ENCODE measurements at regions not wholly inside any gene's neighbourhood (a gene's known extent, or its start where the extent isn't known, plus 50 kb on each side); places are given as distances from the start of the nearest gene placed in this dataset.

GRCh38 chr2:175435012-175435411 lies 253.5 kb upstream of the ATP5MC3 start:
- H3K27me3 ChIP-seq, result no peaks in the 10 kb centered on the region
- no peak overlapping the region for H3K27ac ChIP-seq (replicated peaks in 1 of 4)
- no peaks in the 10 kb centered on the region for H3K36me3 ChIP-seq
- intact Hi-C loops (cut with DNase I), result no loop called here
- H3K9me3 ChIP-seq, result peaks cover 0 to 2% (median 0%) of the 10 kb centered on the region in 4 donors
- H3K4me1 ChIP-seq, result no peaks in the 10 kb centered on the region
- WGBS, result 65% methylated on average over 1 of the region's 1 CpG
- DNase-seq (ENCODE audit: extremely low spot score), result no peak
- no peak overlapping the region for H3K4me3 ChIP-seq
- TF ChIP-seq, protein P1, sequence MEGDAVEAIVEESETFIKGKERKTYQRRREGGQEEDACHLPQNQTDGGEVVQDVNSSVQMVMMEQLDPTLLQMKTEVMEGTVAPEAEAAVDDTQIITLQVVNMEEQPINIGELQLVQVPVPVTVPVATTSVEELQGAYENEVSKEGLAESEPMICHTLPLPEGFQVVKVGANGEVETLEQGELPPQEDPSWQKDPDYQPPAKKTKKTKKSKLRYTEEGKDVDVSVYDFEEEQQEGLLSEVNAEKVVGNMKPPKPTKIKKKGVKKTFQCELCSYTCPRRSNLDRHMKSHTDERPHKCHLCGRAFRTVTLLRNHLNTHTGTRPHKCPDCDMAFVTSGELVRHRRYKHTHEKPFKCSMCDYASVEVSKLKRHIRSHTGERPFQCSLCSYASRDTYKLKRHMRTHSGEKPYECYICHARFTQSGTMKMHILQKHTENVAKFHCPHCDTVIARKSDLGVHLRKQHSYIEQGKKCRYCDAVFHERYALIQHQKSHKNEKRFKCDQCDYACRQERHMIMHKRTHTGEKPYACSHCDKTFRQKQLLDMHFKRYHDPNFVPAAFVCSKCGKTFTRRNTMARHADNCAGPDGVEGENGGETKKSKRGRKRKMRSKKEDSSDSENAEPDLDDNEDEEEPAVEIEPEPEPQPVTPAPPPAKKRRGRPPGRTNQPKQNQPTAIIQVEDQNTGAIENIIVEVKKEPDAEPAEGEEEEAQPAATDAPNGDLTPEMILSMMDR (IDR thresholded peaks at IDR 0.05), result no peak
- TF ChIP-seq POLR2AphosphoS5 (IDR thresholded peaks at IDR 0.05) (no peak), POLR2A (IDR thresholded peaks at IDR 0.05; ENCODE audit: low read depth) (no peak), EP300 (IDR thresholded peaks at IDR 0.05) (no peak)

DNA sequence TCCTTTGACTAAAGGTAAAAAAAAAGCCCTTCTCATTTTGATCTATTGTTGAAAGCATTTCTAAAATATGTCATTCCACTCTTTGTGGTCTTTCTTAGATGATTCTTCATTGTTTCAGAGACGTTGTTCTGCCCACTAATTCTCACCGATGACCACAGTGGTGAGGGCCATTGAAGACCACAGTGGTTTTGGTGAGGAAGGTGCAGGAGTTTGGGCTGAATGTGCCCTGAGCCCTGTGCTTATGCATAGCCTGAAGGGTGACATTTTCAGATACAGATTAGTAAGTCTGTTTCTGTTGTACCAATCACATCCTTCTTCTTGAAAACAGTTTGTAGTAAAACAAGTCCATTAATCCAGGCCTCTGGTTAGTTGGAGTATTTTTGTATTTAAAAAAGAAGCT lies 251.3 kb upstream of the ATP5MC3 start:
- Histone ChIP-seq H3K9me3 (peaks cover 0 to 19% (median 4%) of the 10 kb centered on the region in 4 donors), H3K4me1 (no peaks in the 10 kb centered on the region), H3K27me3 (no peaks in the 10 kb centered on the region), H3K27ac (replicated peaks in 1 of 4) (no peak overlapping the region), H3K36me3 (no peaks in the 10 kb centered on the region), H3K4me3 (no peak overlapping the region)
- no peak for DNase-seq (ENCODE audit: extremely low spot score)
- WGBS, result 81% methylated on average over 2 of the region's 2 CpGs
- intact Hi-C loops (cut with DNase I), result no loop called here
- TF ChIP-seq POLR2AphosphoS5 (IDR thresholded peaks at IDR 0.05) (no peak), EP300 (IDR thresholded peaks at IDR 0.05) (no peak), POLR2A (IDR thresholded peaks at IDR 0.05; ENCODE audit: low read depth) (no peak)
- TF ChIP-seq, protein P1 (IDR thresholded peaks at IDR 0.05), result no peak

GRCh38 chr2:175432021-175432420 lies 250.5 kb upstream of the ATP5MC3 start:
- no peaks in the 10 kb centered on the region for H3K4me1 ChIP-seq
- H3K36me3 ChIP-seq, result no peaks in the 10 kb centered on the region
- 75% methylated on average over 5 of the region's 5 CpGs for WGBS
- no peak for DNase-seq (ENCODE audit: extremely low spot score)
- H3K9me3 ChIP-seq, result peaks cover 0 to 19% (median 4%) of the 10 kb centered on the region in 4 donors
- no peak overlapping the region for H3K27ac ChIP-seq (replicated peaks in 1 of 4)
- TF ChIP-seq EP300 (IDR thresholded peaks at IDR 0.05) (no peak), POLR2A (IDR thresholded peaks at IDR 0.05; ENCODE audit: low read depth) (no peak), POLR2AphosphoS5 (IDR thresholded peaks at IDR 0.05) (no peak)
- TF ChIP-seq, protein P1 (IDR thresholded peaks at IDR 0.05), result no peak
- no peak overlapping the region for H3K4me3 ChIP-seq
- intact Hi-C loops (cut with DNase I), result no loop called here
- H3K27me3 ChIP-seq, result no peaks in the 10 kb centered on the region

GRCh38 chr2:175431101-175431946 lies 249.8 kb upstream of the ATP5MC3 start:
- Histone ChIP-seq H3K4me1 (no peaks in the 10 kb centered on the region), H3K9me3 (peaks cover 0 to 19% (median 4%) of the 10 kb centered on the region in 4 donors), H3K4me3 (no peak overlapping the region), H3K27ac (replicated peaks in 1 of 4) (no peak overlapping the region), H3K36me3 (no peaks in the 10 kb centered on the region), H3K27me3 (no peaks in the 10 kb centered on the region)
- no peak for TF ChIP-seq POLR2A (IDR thresholded peaks at IDR 0.05; ENCODE audit: low read depth)
- no peak for TF ChIP-seq POLR2AphosphoS5 (IDR thresholded peaks at IDR 0.05)
- TF ChIP-seq, protein P1 (IDR thresholded peaks at IDR 0.05), result no peak
- TF ChIP-seq EP300 (IDR thresholded peaks at IDR 0.05), result no peak
- 40% methylated on average over 4 of the region's 4 CpGs for WGBS
- intact Hi-C loops (cut with DNase I), result no loop called here
- DNase-seq (ENCODE audit: extremely low spot score), result no peak

Measured in esophagus muscularis mucosa (tissue), 4 donors.